ENCODE measurements at regions not wholly inside any gene's neighbourhood (a gene's known extent, or its start where the extent isn't known, plus 50 kb on each side); places are given as distances from the start of the nearest gene placed in this dataset.

DNA sequence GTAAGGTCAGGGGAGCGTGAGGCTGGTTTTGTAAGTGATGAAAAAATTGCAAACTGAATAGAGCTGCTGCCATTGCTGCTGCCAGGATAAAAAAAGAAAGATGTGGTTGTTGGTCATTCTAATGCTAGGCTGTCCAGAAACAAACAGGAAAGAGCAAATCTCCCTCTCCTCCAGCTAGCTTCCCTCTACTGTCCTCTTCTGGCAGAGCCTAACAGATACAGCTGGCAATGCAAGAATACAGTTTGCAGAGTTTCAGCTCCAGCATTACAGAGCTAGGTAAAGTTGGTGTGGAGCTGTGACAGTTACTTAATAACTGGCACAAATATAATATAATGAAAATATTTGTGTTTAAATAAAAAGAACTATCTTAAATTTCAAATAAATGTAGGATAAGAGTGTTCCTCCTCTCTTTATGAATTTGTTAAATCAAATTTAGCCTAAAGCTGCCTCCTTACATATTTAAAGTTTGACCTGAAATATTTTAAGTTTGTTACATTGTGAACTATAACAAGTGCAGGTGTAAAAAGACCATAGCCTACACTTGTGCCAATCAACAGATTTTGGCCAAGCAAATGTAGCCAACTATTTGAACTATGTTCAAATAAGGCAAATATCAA lies 407.7 kb downstream of the SH2D4B start:
- intact Hi-C loops (cut with DNase I; ENCODE audit: low total_unique reads): no loop called here
- no peak overlapping the region for H3K4me3 ChIP-seq (ENCODE audit: low read depth, poor library complexity, severe bottlenecking)
- TF ChIP-seq POLR2A (IDR thresholded peaks at IDR 0.05): no peak
- peak in 1 of 3 donors; percentile 38 for TF ChIP-seq CTCF (IDR thresholded peaks at IDR 0.05)
- 50 to 70% methylated on average over 1 of the region's 1 CpG for WGBS, 2 donors
- no peak for DNase-seq (ENCODE audit: low spot score in 2 of 2)

- TF ChIP-seq CTCF (IDR thresholded peaks at IDR 0.05) (no peak), POLR2A (IDR thresholded peaks at IDR 0.05) (no peak)
- no peak for DNase-seq (ENCODE audit: low spot score in 2 of 2)
- no peak overlapping the region for H3K4me3 ChIP-seq (ENCODE audit: low read depth, poor library complexity, severe bottlenecking)
- 29 to 38% methylated on average over 1 of the region's 1 CpG for WGBS, 2 donors
- intact Hi-C loops (cut with DNase I; ENCODE audit: low total_unique reads): no loop called here
Observed at GRCh38 chr10:80946073-80946472, 408.4 kb downstream of the SH2D4B start.

DNA sequence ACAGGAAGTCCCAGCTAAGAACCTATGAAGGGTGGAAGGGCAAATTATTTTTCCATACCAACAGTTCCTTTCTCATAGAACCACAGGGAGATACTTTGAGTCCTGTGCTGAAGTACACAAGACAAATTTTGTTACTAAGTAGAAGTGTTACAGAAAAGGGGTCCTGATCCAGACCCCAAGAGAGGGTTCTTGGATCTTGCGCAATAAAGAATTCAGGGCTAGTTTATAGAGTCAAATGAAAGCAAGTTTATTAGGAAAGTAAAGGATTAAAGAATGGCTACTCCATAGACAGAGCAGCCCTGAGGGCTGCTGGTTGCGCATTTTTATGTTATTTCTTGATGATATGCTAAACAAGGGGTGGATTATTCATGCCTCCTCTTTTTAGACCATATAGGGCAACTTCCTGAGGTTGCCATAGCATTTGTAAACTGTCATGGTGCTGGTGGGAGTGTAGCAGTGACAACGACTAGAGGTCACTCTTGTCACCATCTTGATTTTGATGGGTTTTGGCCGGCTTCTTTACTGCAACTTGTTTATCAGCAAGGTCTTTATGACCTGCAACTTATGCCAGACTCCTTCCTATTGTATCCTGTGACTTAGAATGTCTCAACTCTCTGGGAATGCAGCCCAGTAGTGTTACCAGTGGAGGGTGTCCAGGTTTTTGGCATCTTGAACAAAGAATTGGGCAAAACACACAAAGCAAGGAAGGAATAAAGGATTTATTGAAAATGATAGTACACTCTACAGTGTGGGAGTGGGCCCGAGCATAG lies 409.4 kb downstream of the SH2D4B start:
- DNase-seq (ENCODE audit: low spot score in 2 of 2): no peak
- intact Hi-C loops (cut with DNase I; ENCODE audit: low total_unique reads): no loop called here
- WGBS, 2 donors: 69 to 82% methylated on average over 5 of the region's 5 CpGs
- no peak overlapping the region for H3K4me3 ChIP-seq (ENCODE audit: low read depth, poor library complexity, severe bottlenecking)
- TF ChIP-seq POLR2A (IDR thresholded peaks at IDR 0.05) (no peak), CTCF (IDR thresholded peaks at IDR 0.05) (no peak)

- TF ChIP-seq POLR2A (IDR thresholded peaks at IDR 0.05) (no peak), CTCF (IDR thresholded peaks at IDR 0.05) (no peak)
- H3K4me3 ChIP-seq (ENCODE audit: low read depth, poor library complexity, severe bottlenecking): no peak overlapping the region
- no peak for DNase-seq (ENCODE audit: low spot score in 2 of 2)
- intact Hi-C loops (cut with DNase I; ENCODE audit: low total_unique reads): no loop called here
- 86% methylated on average over 5 of the region's 5 CpGs for WGBS, 2 donors
Observed at GRCh38 chr10:80949785-80950184, 412.1 kb downstream of the SH2D4B start.

DNA sequence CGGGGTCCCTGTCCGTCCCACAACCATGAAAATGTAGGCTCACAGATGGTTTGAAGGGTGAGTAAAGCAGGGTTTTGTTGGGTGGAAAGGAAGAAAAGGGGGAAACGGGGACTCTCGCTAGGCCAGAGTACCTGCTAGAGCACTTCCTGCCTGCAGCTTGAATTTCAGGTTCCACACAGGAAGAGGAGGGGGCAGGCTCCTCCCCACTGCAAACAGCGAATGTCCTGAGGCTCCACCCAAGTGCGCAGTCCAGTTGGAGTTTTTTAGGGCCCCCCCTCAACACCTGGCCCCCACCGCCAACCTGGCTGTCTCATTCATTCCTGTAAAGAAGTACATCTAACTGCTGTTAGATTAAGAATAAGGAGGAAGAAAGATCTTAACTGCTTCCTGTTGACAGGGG lies 414.7 kb downstream of the SH2D4B start:
- WGBS, 2 donors: 88 to 89% methylated on average over 7 of the region's 7 CpGs

More for the DNA sequence above, 414.7 kb downstream of the SH2D4B start:
- intact Hi-C loops (cut with DNase I; ENCODE audit: low total_unique reads): no loop called here
- no peak for DNase-seq (ENCODE audit: low spot score in 2 of 2)
- no peak for TF ChIP-seq POLR2A (IDR thresholded peaks at IDR 0.05)
- no peak for TF ChIP-seq CTCF (IDR thresholded peaks at IDR 0.05)
- H3K4me3 ChIP-seq (ENCODE audit: low read depth, poor library complexity, severe bottlenecking): no peak overlapping the region

All from lower leg skin (tissue), 4 donors.